ENCODE measurements at regions not wholly inside any gene's neighbourhood (a gene's known extent, or its start where the extent isn't known, plus 50 kb on each side); places are given as distances from the start of the nearest gene placed in this dataset.

DNA sequence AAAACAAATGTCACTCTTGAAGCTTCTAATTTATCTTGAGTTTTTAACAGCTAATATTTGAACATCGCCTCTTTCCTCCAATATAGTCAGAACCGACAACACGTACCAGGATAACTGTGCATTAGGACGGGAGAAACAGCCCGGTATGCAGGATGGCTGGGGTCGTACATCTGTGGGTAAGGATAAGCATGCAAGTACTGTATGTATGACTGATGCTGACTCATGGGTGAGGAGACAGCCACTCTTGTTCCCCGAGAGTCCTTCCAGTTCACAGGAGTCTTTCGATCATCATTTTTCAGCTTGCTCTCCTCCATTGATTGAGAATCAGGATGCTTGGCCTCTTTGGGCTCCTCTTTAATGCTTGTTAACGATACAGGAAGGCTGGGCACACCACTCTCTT is 102.3 kb downstream of the ZNF608 start:
- Histone ChIP-seq H3K27ac (ENCODE audit: low read depth, low read length) (no peak overlapping the region), H2AFZ (ENCODE audit: low read depth, low read length, poor library complexity, severe bottlenecking) (peak overlapping the region; percentile 34), H3K27me3 (ENCODE audit: insufficient read depth, low read length) (no peaks in the 10 kb centered on the region), H3K79me2 (ENCODE audit: insufficient read depth, low read length) (no peaks in the 10 kb centered on the region), H3K4me1 (ENCODE audit: control insufficient read depth in 1 of 2, insufficient read depth in 2 of 2, low read length in 2 of 2) (peaks cover 7 to 10% of the 10 kb centered on the region in 2 experiments), H3K9me3 (ENCODE audit: control insufficient read depth in 1 of 2, insufficient read depth in 1 of 2, low read depth in 1 of 2, low read length in 2 of 2) (no peaks in the 10 kb centered on the region), H3K9me2 (ENCODE audit: insufficient read depth) (no peaks in the 10 kb centered on the region), H4K20me1 (ENCODE audit: insufficient read depth) (no peaks in the 10 kb centered on the region), H3K36me3 (ENCODE audit: control insufficient read depth in 1 of 2, insufficient read depth in 2 of 2, low read length in 2 of 2) (no peaks in the 10 kb centered on the region), H3K9ac (ENCODE audit: low read length) (no peak overlapping the region), H3K4me2 (ENCODE audit: low read length) (peak overlapping the region; percentile 37), H3K4me3 (replicated peaks in 1 of 2; ENCODE audit: low read depth in 1 of 2, low read length in 2 of 2) (no peak overlapping the region)
- POLR2A ChIA-PET, result no interaction called here
- RAD21 ChIA-PET (ENCODE audit: low non-redundant PET in 1 of 2, low total read pairs in 2 of 2, uncharacterized antibody in 2 of 2, unreplicated experiment in 2 of 2), result no interaction called here
- intact Hi-C loops (cut with micrococcal nuclease), result no loop called here
- DNase-seq (ENCODE audit: low read depth, low spot score) (no peak), ATAC-seq (peak; percentile 62)
- TF ChIP-seq SRF (IDR thresholded peaks at IDR 0.05; ENCODE audit: low read depth) (no peak), SIN3A (IDR thresholded peaks at IDR 0.05; ENCODE audit: low read depth) (no peak)
- TF ChIP-seq, protein P1, sequence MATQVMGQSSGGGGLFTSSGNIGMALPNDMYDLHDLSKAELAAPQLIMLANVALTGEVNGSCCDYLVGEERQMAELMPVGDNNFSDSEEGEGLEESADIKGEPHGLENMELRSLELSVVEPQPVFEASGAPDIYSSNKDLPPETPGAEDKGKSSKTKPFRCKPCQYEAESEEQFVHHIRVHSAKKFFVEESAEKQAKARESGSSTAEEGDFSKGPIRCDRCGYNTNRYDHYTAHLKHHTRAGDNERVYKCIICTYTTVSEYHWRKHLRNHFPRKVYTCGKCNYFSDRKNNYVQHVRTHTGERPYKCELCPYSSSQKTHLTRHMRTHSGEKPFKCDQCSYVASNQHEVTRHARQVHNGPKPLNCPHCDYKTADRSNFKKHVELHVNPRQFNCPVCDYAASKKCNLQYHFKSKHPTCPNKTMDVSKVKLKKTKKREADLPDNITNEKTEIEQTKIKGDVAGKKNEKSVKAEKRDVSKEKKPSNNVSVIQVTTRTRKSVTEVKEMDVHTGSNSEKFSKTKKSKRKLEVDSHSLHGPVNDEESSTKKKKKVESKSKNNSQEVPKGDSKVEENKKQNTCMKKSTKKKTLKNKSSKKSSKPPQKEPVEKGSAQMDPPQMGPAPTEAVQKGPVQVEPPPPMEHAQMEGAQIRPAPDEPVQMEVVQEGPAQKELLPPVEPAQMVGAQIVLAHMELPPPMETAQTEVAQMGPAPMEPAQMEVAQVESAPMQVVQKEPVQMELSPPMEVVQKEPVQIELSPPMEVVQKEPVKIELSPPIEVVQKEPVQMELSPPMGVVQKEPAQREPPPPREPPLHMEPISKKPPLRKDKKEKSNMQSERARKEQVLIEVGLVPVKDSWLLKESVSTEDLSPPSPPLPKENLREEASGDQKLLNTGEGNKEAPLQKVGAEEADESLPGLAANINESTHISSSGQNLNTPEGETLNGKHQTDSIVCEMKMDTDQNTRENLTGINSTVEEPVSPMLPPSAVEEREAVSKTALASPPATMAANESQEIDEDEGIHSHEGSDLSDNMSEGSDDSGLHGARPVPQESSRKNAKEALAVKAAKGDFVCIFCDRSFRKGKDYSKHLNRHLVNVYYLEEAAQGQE (IDR thresholded peaks at IDR 0.05; ENCODE audit: low read depth), result no peak
- BruUV-seq (replicated peaks), result no TSS peak
- CTCF ChIA-PET, result no interaction called here

DNA sequence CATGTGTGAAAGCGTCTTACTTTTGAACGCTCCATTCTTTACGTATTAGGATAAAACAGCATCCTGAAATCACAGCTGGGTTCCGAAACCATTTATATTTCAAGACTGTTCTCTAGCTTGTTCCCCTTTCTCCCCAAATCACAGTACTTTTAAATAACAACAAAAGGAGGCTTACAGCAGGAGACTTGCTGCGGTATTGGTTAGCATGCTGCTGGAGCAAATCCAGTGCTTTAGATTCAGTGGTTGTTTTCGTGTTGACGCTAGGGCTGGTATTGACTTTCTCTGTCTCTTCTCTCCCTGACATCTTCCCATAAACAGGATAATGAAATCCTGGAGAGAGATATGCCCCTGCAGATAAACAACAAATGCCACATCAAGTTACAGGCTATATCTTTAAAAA is 103.1 kb downstream of the ZNF608 start:
- Histone ChIP-seq H3K9ac (ENCODE audit: low read length) (no peak overlapping the region), H2AFZ (ENCODE audit: low read depth, low read length, poor library complexity, severe bottlenecking) (no peak overlapping the region), H3K9me2 (ENCODE audit: insufficient read depth) (no peaks in the 10 kb centered on the region), H3K79me2 (ENCODE audit: insufficient read depth, low read length) (no peaks in the 10 kb centered on the region), H3K27me3 (ENCODE audit: insufficient read depth, low read length) (no peaks in the 10 kb centered on the region), H3K4me2 (ENCODE audit: low read length) (no peak overlapping the region), H3K4me1 (ENCODE audit: control insufficient read depth in 1 of 2, insufficient read depth in 2 of 2, low read length in 2 of 2) (peaks cover 10 to 15% of the 10 kb centered on the region in 2 experiments), H3K9me3 (ENCODE audit: control insufficient read depth in 1 of 2, insufficient read depth in 1 of 2, low read depth in 1 of 2, low read length in 2 of 2) (no peaks in the 10 kb centered on the region), H4K20me1 (ENCODE audit: insufficient read depth) (no peaks in the 10 kb centered on the region), H3K4me3 (replicated peaks in 1 of 2; ENCODE audit: low read depth in 1 of 2, low read length in 2 of 2) (no peak overlapping the region), H3K36me3 (ENCODE audit: control insufficient read depth in 1 of 2, insufficient read depth in 2 of 2, low read length in 2 of 2) (no peaks in the 10 kb centered on the region), H3K27ac (ENCODE audit: low read depth, low read length) (no peak overlapping the region)
- ATAC-seq, result no peak
- intact Hi-C loops (cut with micrococcal nuclease), result no loop called here
- ChIA-PET RAD21 (ENCODE audit: low non-redundant PET in 1 of 2, low total read pairs in 2 of 2, uncharacterized antibody in 2 of 2, unreplicated experiment in 2 of 2) (no interaction called here), CTCF (no interaction called here), POLR2A (no interaction called here)
- DNase-seq (ENCODE audit: low read depth, low spot score), result no peak
- no peak for TF ChIP-seq RAD21 (IDR thresholded peaks at IDR 0.05; ENCODE audit: low read depth)
- no peak for TF ChIP-seq EZH2phosphoT487 (IDR thresholded peaks at IDR 0.05; ENCODE audit: borderline replicate concordance)
- TF ChIP-seq EZH2 (IDR thresholded peaks at IDR 0.05), result no peak
- BruUV-seq (replicated peaks), result no TSS peak

Measured in HCT116 (cell line).